ENCODE measurements at regions not wholly inside any gene's neighbourhood (a gene's known extent, or its start where the extent isn't known, plus 50 kb on each side); places are given as distances from the start of the nearest gene placed in this dataset.

DNA sequence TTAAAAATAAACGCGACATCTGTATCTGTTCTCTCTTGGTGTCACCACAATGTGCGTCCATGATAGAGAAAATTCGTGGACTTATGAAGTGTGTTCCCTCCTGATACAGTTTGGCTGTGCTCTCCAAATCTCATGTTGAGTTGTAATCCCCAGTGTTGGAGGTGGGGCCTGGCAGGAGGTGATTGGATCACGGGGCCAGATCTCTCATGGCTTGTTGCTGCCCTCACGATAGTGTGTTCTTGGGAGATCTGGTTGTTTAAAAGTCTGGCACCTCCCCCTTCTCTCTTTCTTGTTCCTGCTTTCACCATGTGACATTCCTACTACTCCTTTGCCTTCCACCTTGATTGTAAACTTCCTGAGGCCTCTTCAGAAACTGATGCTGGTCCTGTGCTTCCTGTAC, 229.4 kb upstream of the MYO3A start:
- TF ChIP-seq, protein P1, sequence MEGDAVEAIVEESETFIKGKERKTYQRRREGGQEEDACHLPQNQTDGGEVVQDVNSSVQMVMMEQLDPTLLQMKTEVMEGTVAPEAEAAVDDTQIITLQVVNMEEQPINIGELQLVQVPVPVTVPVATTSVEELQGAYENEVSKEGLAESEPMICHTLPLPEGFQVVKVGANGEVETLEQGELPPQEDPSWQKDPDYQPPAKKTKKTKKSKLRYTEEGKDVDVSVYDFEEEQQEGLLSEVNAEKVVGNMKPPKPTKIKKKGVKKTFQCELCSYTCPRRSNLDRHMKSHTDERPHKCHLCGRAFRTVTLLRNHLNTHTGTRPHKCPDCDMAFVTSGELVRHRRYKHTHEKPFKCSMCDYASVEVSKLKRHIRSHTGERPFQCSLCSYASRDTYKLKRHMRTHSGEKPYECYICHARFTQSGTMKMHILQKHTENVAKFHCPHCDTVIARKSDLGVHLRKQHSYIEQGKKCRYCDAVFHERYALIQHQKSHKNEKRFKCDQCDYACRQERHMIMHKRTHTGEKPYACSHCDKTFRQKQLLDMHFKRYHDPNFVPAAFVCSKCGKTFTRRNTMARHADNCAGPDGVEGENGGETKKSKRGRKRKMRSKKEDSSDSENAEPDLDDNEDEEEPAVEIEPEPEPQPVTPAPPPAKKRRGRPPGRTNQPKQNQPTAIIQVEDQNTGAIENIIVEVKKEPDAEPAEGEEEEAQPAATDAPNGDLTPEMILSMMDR (IDR thresholded peaks at IDR 0.05): no peak
- no peak for TF ChIP-seq POLR2A (IDR thresholded peaks at IDR 0.05)

Measured in stomach (tissue), 4 donors.